HCT116 (cell line): ENCODE measurements at regions not wholly inside any gene's neighbourhood (a gene's known extent, or its start where the extent isn't known, plus 50 kb on each side); places are given as distances from the start of the nearest gene placed in this dataset.

Source experiments
- ATAC-seq: fragments of 200-7000 bp; cut with Tn5 transposase; 2 replicates; pipeline ENCODE4 v1.9.1; 2020; ENCODE audit warnings: mild to moderate bottlenecking, moderate library complexity
- BruUV-seq: library from RNA; stranded (reverse); fragments of 400-500 nt; replicated peaks from 2 replicates; lab custom pipeline; 2021; lab: Mats Ljungman, UMichigan
- CTCF ChIA-PET: fragments of 300-600 bp; sonication (Branson Sonifier 250); formaldehyde crosslinking; loops from one replicate; lab custom pipeline; 2021; ENCODE audit warnings: antibody characterized with exemption; lab: Charles Lee
- POLR2A ChIA-PET: fragments of 300-600, 350-600 bp; sonication (Branson Sonifier 250); formaldehyde crosslinking; loops from one replicate; lab custom pipeline; 2021; ENCODE audit warnings: antibody characterized with exemption; lab: Charles Lee
- RAD21 ChIA-PET, 2 experiments: fragments of 300-600 bp; sonication (Branson Sonifier 250); formaldehyde crosslinking; loops; one replicate each; lab custom pipeline; 2023; ENCODE audit warnings: low total read pairs in 2 of 2; ENCODE audit not compliant: uncharacterized antibody in 2 of 2, unreplicated experiment in 2 of 2, low non-redundant PET in 1 of 2; lab: Charles Lee
- DNase-seq: peaks from one replicate; pipeline ENCODE4 v3.0.0-alpha.2; 2010; ENCODE audit warnings: low read depth, low spot score
- H2AFZ ChIP-seq: fragments of 200-600 bp; shearing (Covaris generic), sonication (generic); 2 replicates; pipeline ENCODE4 v1.6.1; 2017; ENCODE audit warnings: low read depth, mixed run types, mixed read lengths, antibody characterized with exemption, low read length; ENCODE audit not compliant: poor library complexity, severe bottlenecking
- H3K27ac ChIP-seq: 2 replicates; pipeline ENCODE4 v1.5.1; 2012; ENCODE audit warnings: low read depth, low read length
- H3K27me3 ChIP-seq: fragments of 200-600 bp; sonication (generic); 2 replicates; pipeline ENCODE4 v1.6.1; 2016; ENCODE audit warnings: mixed run types, low read length, mixed read lengths; ENCODE audit not compliant: insufficient read depth
- H3K36me3 ChIP-seq, 2 experiments: fragments of 200-500 bp in 1 of 2; fragments of 200-600 bp in 1 of 2; sonication (Bioruptor generic) in 1 of 2; sonication (generic) in 1 of 2; 2 replicates each; pipeline versions ENCODE4 v1.5.1 to v1.6.1; 2014 to 2016; ENCODE audit warnings: low read length in 2 of 2, inconsistent platforms in 1 of 2, mixed read lengths in 1 of 2, mixed run types in 1 of 2; ENCODE audit not compliant: insufficient read depth in 2 of 2, control insufficient read depth in 1 of 2
- H3K4me1 ChIP-seq, 2 experiments: fragments of 200-600 bp in 1 of 2; sonication (generic) in 1 of 2; 2 replicates each; pipeline versions ENCODE4 v1.5.1 to v1.6.1; 2012 to 2017; ENCODE audit warnings: low read length in 2 of 2, inconsistent platforms in 1 of 2, mild to moderate bottlenecking in 1 of 2, mixed read lengths in 1 of 2, mixed run types in 1 of 2, moderate library complexity in 1 of 2; ENCODE audit not compliant: insufficient read depth in 2 of 2, control insufficient read depth in 1 of 2
- H3K4me2 ChIP-seq: fragments of 200-600 bp; sonication (generic); 2 replicates; pipeline ENCODE4 v1.6.1; 2017; ENCODE audit warnings: mixed run types, low read length, mixed read lengths
- H3K4me3 ChIP-seq, 2 experiments: fragments of 200-600 bp in 1 of 2; sonication (generic) in 1 of 2; replicated peaks in 1 of 2; 2 replicates each; pipeline ENCODE4 v1.5.1; 2011 to 2016; ENCODE audit warnings: low read length in 2 of 2, control low read depth in 1 of 2, low read depth in 1 of 2, mild to moderate bottlenecking in 1 of 2, mixed read lengths in 1 of 2, mixed run types in 1 of 2
- H3K79me2 ChIP-seq: fragments of 200-600 bp; sonication (generic); 2 replicates; pipeline ENCODE4 v1.6.1; 2017; ENCODE audit warnings: mild to moderate bottlenecking, mixed run types, low read length, moderate library complexity, mixed read lengths; ENCODE audit not compliant: insufficient read depth
- H3K9ac ChIP-seq: fragments of 200-600 bp; sonication (generic); 2 replicates; pipeline ENCODE4 v1.6.1; 2016; ENCODE audit warnings: low read length, mixed read lengths
- H3K9me2 ChIP-seq: fragments of 200-600 bp; sonication (generic), shearing (Covaris generic); 2 replicates; pipeline ENCODE4 v1.6.1; 2017; ENCODE audit warnings: mixed run types, mild to moderate bottlenecking, moderate library complexity; ENCODE audit not compliant: insufficient read depth
- H3K9me3 ChIP-seq, 2 experiments: fragments of 200-500 bp in 1 of 2; fragments of 200-600 bp in 1 of 2; sonication (Bioruptor generic) in 1 of 2; sonication (generic) in 1 of 2; 2 replicates each; pipeline ENCODE4 v1.6.1; 2014 to 2017; ENCODE audit warnings: low read length in 2 of 2, mixed read lengths in 2 of 2, inconsistent platforms in 1 of 2, low read depth in 1 of 2, mild to moderate bottlenecking in 1 of 2, mixed run types in 1 of 2, moderate library complexity in 1 of 2; ENCODE audit not compliant: control insufficient read depth in 1 of 2, insufficient read depth in 1 of 2
- H4K20me1 ChIP-seq: fragments of 200-600 bp; sonication (generic), shearing (Covaris generic); 2 replicates; pipeline ENCODE4 v1.6.1; 2017; ENCODE audit warnings: mixed run types, mild to moderate bottlenecking, moderate library complexity; ENCODE audit not compliant: insufficient read depth
- CEBPB ChIP-seq: IDR thresholded peaks from 2 replicates; pipeline ENCODE4 v1.6.1; 2012; ENCODE audit warnings: low read depth
- CTCF ChIP-seq, 3 experiments: fragments of 200-600 bp in 1 of 3; sonication (generic) in 1 of 3; IDR thresholded peaks in 2 of 3; conservative IDR thresholded peaks in 1 of 3; 2 replicates each; pipeline ENCODE4 v1.5.1; 2012 to 2017; ENCODE audit warnings: low read depth in 2 of 3, low read length in 2 of 3, antibody characterized with exemption in 1 of 3, borderline replicate concordance in 1 of 3, control low read depth in 1 of 3, mild to moderate bottlenecking in 1 of 3, mixed read lengths in 1 of 3, mixed run types in 1 of 3, moderate library complexity in 1 of 3; ENCODE audit not compliant: insufficient read depth in 1 of 3
- EGR1 ChIP-seq: IDR thresholded peaks from 2 replicates; pipeline ENCODE4 v1.6.1; 2012; ENCODE audit warnings: low read depth
- ELF1 ChIP-seq: IDR thresholded peaks from 2 replicates; pipeline ENCODE4 v1.6.1; 2012; ENCODE audit warnings: low read depth, borderline replicate concordance
- EZH2phosphoT487 ChIP-seq: fragments of 200-600 bp; IDR thresholded peaks from 2 replicates; pipeline ENCODE4 v1.6.1; 2018; ENCODE audit warnings: antibody characterized with exemption, borderline replicate concordance
- FOSL1 ChIP-seq: IDR thresholded peaks from 2 replicates; pipeline ENCODE4 v1.6.1; 2012; ENCODE audit warnings: low read depth
- JUND ChIP-seq: IDR thresholded peaks from 2 replicates; pipeline ENCODE4 v1.6.1; 2012
- YY1 ChIP-seq: IDR thresholded peaks from 2 replicates; pipeline ENCODE4 v1.6.1; 2011; ENCODE audit warnings: low read length, low read depth, moderate library complexity, mild to moderate bottlenecking; ENCODE audit not compliant: insufficient replicate concordance; ENCODE audit errors: extremely low read depth
- intact Hi-C: fragments of 100-400 bp; cut with micrococcal nuclease; formaldehyde crosslinking; loops from 2 replicates; pipeline ENCODE4 v1.10.0; 2022
- TF ChIP-seq, protein P1 (sequence below): IDR thresholded peaks from 2 replicates; pipeline ENCODE4 v1.6.1; 2012; ENCODE audit warnings: low read depth

- H3K4me1 ChIP-seq: no peaks in the 10 kb centered on the region
- ChIA-PET CTCF (no interaction called here), RAD21 (no interaction called here), POLR2A (no interaction called here)
- 0 out of 2 replicates have a peak, but pooled peaks cover 3% of the 10 kb centered on the region for H3K9me2 ChIP-seq
- no peaks in the 10 kb centered on the region for H3K27me3 ChIP-seq
- intact Hi-C loops: no loop called here
- H3K36me3 ChIP-seq: no peaks in the 10 kb centered on the region
- H4K20me1 ChIP-seq: no peaks in the 10 kb centered on the region
- no peak overlapping the region for H3K4me3 ChIP-seq
- no peak overlapping the region for H3K4me2 ChIP-seq
- ATAC-seq (no peak), DNase-seq (no peak)
- BruUV-seq: no TSS peak
- TF ChIP-seq JUND (no peak), FOSL1 (no peak), YY1 (no peak), CEBPB (no peak), ELF1 (no peak), CTCF (IDR thresholded peaks at IDR 0.05 in 2 of 3, conservative IDR thresholded peaks at IDR 0.05 in 1 of 3; ENCODE audit: borderline replicate concordance in 1 of 3, insufficient read depth in 1 of 3, low read depth in 2 of 3, low read length in 2 of 3) (no peak), EGR1 (no peak), EZH2phosphoT487 (no peak)
- TF ChIP-seq, protein P1, sequence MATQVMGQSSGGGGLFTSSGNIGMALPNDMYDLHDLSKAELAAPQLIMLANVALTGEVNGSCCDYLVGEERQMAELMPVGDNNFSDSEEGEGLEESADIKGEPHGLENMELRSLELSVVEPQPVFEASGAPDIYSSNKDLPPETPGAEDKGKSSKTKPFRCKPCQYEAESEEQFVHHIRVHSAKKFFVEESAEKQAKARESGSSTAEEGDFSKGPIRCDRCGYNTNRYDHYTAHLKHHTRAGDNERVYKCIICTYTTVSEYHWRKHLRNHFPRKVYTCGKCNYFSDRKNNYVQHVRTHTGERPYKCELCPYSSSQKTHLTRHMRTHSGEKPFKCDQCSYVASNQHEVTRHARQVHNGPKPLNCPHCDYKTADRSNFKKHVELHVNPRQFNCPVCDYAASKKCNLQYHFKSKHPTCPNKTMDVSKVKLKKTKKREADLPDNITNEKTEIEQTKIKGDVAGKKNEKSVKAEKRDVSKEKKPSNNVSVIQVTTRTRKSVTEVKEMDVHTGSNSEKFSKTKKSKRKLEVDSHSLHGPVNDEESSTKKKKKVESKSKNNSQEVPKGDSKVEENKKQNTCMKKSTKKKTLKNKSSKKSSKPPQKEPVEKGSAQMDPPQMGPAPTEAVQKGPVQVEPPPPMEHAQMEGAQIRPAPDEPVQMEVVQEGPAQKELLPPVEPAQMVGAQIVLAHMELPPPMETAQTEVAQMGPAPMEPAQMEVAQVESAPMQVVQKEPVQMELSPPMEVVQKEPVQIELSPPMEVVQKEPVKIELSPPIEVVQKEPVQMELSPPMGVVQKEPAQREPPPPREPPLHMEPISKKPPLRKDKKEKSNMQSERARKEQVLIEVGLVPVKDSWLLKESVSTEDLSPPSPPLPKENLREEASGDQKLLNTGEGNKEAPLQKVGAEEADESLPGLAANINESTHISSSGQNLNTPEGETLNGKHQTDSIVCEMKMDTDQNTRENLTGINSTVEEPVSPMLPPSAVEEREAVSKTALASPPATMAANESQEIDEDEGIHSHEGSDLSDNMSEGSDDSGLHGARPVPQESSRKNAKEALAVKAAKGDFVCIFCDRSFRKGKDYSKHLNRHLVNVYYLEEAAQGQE: no peak
- H3K9me3 ChIP-seq: no peaks in the 10 kb centered on the region
- H3K9ac ChIP-seq: no peak overlapping the region
- no peak overlapping the region for H2AFZ ChIP-seq
- H3K79me2 ChIP-seq: no peaks in the 10 kb centered on the region
- H3K27ac ChIP-seq: no peak overlapping the region
Observed at GRCh38 chr4:124095621-124096020, 616.9 kb downstream of the ANKRD50 start.
